Suppressor macrophage (primary cell): ENCODE measurements at regions not wholly inside any gene's neighbourhood (a gene's known extent, or its start where the extent isn't known, plus 50 kb on each side); places are given as distances from the start of the nearest gene placed in this dataset.
A peak's percentile ranks its signal among the peaks of the same experiment; 100 is the strongest.

Experiments
- DNase-seq, 4 experiments: peaks; one replicate each; pipeline ENCODE4 v3.0.0-alpha.2; 2020 to 2022

DNA sequence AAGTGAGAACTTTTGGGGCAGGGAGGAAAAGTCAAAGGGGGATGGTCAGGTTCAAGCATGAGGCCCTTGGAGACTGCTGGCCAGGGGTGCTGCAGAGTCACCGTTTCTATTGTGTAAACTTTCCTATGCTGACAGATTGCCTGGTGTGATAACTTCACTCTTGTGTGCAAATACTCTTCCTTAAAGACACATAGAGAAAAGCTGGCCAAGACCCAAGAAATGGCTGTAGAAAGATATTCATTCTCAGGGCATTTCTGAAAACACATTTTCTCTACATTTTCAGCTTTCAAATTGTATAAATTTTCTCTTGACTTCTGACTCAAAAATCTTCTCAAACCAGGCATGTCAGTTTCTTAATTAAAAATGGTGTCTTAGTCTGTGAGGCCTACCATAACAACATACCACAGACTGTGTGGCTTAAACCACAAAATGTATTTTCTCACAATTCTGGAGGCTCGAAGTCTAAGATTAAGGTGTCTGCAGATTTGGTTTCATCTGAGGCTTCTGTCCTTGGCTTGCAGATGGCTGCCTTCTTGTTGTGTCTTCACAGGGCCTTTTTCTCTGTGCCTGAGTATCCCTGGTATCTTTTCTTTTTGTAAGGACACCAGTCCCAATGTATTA is 304.5 kb downstream of the KCNRG start:
- DNase-seq = no peak

DNA sequence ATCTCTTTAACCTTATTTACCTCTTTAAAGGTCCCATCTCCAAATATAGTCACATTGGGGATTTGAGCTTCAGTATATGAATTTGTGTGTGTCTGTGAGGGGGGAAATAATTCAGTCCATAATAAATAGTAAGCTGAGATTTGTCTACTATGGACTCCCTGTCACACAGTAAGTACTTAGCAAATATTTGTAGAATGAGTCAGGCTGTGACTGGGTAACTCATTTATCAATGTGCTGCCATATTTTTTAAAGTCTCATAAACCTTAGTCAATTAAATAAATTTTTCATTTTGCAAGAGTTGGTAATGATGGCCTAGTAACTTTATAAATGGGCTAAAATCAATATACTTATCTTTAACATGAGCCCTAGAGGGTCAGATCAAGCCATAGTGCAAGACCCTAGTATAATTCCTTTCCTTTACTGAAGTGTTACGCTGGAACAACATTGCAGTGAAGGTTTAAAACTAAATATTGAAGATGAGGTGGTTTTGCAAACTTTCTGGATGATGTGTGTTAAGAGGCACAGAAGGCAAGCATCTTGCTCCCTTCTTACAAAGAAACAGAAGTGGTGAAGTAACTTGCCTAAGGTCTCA is 305.1 kb downstream of the KCNRG start:
- DNase-seq = no peak

DNA sequence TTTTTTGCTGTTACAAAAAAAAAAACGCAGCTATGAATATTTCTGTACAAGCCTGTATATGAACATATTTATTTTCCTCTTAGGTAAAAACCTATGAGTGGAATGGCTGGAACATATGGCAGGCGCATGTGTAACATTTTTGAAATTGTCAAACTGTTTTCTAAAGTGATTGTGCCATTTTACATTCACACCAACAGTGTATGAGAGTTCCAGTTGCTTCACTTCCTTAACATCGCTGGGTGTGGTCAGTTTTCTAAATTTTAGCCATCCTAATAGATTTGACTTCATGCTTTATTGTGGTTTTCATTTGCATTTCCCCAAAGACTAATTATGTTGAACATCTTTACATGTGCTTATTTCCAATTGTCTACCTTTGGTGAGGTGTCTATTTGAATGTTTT is 306.8 kb downstream of the KCNRG start:
- DNase-seq = peak in 1 of 4 experiments; percentile 33

DNA sequence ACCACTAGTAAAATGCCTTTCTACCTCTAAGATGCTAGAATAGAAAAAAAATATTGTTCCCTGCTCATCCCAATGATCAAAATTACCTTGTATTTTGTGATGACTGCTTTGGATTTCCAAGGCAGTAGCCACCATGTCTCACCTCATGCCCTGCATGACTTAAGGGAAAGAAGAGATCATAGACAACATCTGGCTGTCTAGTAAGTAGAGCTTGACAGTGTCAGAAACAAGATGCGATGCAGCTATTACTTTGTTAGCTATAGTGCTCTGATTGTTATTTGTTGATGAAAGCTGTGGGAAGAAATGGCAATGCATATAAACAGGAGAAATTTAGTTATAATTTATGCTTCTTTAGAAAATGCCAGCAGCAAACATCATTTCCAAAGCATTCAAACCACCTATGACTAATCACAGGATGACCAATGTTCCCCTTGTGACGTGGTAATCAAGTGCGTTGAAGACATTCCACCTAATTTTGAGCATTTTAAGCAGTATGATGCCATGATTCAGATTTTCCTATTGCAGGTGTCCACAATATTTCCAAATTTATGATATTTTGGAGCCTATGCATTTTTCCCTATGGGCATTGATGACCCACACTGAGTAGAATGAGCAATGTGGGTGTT is 308.3 kb downstream of the KCNRG start:
- DNase-seq = peak; percentile 15 to 59 (median 34)

DNA sequence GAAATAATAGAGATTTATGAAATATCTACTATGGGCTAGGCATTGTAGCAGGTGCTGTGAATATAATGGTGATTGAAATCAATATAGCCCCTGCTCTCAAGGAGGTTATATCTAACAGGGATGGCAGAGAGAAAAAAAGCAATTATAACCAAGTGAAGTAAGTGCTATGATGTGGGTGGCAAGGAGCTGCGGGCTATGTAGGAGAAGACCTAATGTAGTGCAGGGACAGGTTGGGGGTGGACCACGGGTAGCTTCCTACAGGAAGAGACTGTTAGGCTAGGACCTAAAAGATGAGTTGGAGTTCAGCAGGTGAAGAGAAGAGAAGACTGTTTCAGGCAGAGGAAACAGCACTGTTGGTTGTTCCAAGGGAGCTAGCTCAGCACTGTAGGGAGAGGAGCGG is 311.0 kb downstream of the KCNRG start:
- no peak for DNase-seq

DNA sequence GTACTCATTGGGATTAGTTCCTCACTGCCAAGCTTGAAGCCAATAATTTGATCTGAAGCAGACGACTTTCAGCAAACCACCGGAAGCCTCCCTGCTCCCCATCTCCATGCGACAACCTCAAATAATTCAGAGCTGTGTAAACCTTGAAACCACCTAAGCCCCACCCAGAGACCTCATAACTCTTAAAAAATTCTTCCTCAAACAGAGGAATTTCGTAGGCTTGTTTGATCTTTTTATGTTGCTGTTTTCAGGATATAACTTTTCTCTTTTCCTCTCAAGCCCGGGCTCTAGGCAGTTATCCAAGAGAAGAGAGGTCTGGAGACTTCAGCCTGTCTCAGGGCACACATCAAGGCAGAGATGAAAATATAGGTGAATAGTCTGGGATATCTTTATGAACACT is 311.6 kb downstream of the KCNRG start:
- no peak for DNase-seq

DNA sequence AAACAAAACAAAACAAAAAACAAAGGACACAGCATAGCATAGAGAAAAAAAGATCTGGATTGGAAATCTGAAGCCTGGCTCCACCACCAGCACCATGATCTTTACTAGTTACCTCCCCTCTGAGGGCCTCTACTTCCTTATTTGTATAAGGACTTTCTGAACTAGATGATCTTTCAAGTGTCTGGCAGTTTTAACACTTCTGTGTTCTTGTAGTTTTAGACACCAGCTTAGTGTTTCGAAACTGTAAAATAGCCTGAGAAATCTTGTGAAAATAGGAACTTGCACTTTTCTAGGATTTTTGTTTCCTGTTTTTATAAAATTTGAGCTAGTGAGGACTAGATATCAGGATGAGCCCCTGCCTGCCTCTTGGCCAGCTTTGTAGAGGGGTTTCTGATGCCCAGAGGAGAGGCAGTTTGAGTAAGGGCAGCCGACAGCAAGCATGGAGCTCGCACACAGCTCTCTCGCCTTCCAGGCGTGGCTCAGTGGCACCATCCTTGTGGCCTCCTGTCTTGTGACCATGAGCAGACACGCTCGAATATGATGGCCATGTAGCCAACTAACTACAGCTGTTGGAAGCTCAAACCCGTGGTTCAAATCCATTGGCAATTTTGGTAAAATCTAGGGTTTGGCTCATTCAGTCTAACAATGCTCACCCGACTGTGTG is 319.0 kb downstream of the KCNRG start:
- peak; percentile 64 to 96 (median 84) for DNase-seq

DNA sequence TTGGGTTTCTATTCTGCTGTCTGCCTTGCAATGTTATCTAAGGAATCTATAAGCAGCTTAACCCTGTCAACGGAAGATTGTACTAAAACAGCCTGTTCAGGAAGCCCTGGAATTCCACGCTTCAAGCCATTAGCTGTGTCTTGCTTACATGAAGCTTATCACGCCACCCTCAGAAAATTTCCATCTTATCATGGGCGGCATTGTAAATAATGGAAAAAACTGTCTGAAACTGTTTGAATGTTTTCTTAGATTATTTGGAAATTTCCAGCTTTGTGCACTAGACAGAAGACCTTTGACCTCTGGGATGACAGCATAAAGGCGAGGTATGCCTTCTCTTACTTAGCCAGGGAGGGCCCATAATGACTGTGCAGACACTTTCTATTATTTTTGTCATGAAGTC is 319.7 kb downstream of the KCNRG start:
- DNase-seq = no peak

DNA sequence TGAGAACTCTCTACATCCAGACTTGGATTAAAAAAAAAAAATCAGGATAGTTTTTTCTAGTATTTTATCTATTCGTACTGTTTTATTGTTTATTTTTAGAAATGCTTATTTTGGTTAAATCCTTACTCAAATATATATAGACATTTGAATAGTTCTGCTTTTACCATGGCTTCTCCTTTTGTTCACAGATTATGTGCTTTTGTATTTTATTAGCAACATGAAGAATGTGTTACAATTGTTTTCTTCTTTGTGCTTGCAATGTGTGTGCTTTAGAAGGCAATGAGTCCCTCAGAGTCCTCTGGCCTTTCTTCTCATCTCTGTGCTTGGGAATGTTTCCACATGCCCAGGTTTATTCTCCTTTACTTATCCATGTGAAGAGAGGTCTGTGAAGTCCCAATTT is 324.0 kb downstream of the KCNRG start:
- DNase-seq = peak in 2 of 4 experiments; percentile 45 to 55

DNA sequence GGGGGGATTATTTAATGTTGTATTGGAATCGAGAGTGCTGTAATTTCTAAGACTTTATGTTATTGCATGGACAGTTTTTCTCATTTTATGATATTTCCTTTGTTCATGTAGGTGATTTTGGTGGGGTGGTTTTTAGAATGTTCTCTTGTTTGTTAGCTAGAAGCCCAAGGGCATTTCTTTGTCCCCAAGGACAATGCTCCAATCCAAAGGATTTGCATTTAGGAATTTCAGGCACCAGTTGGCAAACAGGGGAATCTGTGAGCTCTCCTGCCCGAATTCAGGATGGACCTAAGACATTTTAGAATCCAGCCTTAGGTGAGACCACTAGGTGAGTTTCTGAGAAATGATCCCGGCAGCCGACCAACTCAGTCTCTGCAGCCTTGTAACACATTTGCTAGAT is 324.9 kb downstream of the KCNRG start:
- DNase-seq = no peak

DNA sequence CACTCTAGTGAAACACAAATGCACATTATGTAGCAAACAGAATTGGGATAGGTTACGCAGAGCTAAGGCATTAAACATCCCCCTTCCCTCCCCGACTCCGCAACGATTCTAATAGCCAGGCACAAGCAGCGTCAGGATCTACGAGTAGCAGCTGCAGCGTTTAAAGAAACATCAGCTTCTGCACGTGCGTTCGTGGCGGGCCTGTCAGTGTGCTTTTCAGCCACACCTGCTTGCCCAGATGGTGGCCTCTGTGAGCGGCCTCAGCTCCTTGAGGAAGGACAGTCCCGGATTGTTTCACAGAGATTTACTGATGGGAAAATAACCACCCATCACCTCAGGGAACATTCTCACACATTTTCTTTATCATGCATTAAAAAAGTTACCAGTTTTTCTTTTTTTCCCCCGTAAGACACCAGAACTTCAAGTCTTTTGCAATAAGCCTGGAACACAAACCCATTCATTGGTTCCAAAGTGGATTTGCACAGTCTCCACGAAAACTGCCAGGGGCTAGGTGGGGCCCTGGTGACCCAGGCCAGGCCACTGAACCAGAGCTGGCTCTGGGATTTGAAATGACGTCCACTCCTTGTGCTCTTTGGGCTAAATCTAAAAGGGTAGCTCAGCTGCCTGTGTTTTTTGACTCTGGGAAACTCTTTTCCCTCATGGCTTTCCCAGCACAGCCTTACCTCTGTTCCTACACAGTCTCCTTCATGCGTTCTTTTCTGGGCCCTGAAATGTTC is 325.5 kb downstream of the KCNRG start:
- no peak for DNase-seq

DNA sequence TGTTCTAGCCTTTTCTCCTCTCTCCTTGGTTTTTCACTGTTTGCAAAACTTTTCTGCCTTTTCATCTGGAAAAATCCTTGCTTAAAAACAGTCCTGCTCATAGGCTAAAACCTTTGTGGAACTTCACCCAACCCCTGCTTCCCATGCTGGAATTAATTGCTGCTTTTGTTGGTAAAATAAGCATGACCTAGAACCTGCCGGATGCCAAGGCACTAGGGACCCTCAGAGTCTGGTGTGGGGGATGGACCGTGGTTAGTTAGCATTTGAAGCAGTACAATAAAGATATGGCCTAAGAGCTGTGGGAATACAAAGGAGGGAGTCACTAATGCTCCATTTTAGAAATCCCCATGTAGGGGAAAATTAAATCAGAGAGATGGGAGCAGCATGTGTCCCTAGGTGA is 326.3 kb downstream of the KCNRG start:
- no peak for DNase-seq

DNA sequence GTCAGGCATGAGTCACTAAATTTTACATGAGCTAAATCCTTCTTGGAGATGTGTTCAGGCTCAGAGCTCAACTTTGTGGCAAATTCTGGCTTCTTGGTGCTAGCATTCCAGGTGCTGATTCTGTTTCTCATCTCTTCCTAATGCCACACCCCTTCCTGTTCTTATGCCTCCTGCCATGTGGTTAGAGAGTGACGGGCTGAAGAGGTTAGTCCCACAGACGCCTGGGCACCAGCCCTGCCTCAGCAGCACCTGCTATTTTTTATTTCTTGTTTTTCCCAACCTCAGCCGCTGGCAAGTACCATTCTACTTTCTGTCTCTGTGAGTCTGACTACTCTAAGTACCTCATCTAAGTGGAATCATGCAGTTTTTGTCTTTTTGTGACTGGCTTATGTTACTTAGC is 329.5 kb downstream of the KCNRG start:
- no peak for DNase-seq

DNA sequence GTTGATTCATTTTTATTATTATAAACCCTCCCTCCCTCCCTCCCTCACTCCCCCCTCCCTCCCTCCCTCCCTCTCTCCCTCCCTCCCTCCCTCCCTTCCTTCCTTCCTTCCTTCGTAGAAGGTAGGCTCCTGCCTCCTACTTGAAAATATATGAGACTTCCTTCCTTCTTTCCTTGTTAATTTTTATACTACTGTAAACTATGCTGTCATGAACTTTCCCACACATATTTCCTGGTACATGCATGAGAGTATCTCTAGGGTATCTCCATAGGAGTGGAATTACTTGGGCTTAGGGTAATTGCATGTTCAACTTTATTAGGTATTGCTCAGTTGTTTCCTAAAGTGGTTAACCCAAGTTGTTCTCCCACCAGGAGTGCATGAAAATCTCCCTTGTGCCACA is 330.6 kb downstream of the KCNRG start:
- DNase-seq = no peak

DNA sequence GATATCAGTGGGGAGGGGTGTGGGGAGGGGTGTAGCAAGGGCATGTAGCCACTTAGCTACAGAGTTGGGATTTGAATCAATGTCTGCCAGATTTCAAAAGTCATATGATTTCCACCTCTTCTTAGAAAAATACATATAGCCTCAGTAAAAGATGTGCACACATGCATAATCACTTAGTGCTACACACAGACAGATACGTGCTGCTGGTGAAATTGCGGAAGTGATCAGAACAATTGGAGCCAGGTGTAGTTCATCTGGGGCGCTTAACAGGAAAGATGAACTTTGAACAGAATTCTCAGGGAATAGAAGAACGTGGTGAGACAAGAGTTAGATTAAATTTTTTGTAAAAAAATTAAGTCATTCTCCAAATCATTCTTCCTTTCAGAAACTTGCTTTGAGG is 333.1 kb downstream of the KCNRG start:
- no peak for DNase-seq

DNA sequence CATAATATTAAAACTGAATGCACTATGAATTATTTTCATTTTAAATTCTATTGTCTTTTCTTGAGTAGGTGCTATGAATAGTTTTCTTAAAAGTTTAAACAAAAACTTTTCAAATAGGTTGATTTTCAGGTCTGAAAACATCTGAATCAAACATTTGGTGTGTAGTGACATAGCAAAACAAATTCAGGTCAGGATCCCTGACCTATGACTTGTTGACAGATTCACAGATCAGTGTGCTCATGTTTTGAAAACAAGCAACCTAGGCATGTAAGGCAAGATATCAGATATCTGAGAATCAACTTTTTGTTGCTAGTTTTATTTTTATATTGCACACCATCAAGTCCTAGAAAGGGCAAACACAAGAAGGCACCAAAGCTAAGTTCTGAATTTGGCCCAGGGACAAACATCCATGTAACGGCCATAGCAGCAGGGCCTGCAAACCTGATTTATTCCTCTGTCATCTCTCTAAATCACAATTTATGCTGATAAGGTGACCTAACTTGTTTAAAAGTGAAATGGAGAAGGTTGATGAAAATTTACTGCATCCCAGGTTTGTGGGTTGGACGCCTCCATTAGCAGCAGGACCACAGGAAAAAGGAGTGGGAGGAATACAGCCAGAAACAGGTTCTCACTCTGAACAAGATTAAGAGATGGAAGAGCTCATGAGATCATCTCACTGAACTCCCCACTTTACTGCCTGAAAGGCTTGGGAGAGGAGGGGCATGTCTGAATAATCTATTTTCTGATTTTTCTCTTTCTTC is 337.7 kb downstream of the KCNRG start:
- DNase-seq = no peak

DNA sequence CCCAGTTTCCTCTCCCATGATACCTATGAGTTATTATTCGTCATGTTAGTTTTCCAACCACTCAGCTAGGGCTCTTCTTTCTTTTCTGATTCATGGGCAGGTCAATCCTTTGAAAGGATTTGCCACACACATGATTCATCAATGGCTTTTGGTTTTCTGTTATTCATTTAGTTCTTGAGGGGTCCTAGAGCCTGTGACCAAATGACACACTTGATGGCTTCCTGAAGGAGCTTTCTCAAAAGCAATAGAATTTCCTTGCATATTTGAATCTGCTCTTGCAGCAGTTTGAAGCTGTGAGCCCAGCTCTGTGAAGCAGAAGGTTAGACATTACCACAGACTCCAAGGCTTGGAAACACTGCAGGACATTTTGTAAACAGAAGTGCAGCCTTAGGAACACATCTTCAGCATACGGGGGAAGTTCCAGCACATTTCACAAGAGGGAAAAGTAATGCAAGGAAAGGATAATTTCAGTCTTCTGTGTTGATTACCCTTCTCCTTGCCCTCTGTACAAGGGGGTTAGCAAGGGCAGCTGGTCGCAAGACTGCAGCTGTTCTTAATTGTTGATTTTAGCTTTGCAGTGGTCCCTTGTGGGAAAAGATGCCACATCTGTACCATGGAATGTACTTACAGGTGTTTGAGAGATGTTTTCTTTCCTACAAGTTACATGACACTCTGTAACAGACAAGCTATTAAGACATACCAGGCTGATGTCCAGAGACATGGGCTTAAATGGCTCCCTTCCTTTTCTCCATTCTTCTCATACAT is 338.6 kb downstream of the KCNRG start:
- peak; percentile 37 to 56 (median 48) for DNase-seq

DNA sequence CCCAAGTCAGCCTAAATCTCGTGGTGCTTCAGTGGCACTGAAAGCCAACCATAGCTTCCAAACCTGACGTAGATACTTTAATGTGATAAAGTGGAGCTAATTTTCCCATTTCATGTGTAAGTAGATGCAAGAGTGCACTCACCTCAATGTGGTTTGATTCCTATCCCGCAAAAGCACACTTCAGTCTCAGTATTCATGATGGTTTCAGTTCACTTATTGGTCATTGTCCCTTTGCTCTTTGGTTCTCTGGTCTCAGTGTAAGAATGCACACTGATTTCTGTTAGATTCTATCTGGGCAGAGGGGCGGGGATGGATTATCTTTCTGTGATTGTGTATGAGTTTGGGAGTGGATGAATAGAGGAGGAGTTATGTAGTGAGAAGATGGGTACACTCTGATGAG is 340.6 kb downstream of the KCNRG start:
- no peak for DNase-seq

DNA sequence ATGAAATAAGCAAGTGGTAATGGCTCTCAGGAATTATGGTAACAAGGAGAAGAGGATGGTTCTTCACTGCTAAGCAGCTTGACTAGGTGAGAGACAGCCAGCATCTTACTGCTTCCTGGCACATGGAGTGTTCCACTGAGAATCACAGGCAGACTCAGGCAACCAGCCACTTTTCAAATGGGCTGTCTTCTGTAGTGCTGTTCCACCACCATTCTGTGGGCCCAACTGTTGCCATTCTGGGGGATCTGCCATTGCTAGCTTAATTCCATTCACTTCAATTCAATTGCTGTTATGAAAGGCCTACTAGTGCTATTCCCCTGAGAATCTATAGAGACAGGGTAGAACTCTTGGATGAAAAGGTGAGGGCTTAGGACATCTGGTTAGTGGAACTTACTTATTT is 341.9 kb downstream of the KCNRG start:
- DNase-seq = no peak

DNA sequence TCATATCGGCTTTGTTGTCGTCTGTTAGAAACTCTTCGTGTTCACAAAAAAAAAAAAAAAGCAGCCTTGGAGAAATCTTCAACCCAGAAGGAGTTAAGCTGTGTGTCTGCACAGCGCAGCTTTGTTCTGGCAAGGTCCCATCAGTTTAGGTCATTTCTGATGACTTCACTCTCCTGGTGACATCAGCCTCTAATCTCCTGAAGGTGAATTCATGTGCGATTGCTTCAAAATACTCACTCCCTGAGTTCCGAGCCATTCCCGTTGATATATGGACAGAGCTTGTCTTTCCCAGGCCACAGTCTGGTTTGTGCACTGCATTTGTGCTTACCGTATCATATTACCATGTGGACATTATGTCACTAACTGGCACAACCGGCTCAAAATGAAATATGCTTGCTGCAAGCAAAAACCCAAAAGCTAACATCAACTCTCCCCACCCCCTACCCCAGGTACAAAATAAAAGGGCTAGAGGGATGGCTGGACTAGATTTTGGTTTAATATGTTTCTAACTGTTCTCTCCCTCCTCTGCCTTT is 342.4 kb downstream of the KCNRG start:
- DNase-seq = no peak
